OCI-LY3 (cell line): ENCODE measurements at regions not wholly inside any gene's neighbourhood (a gene's known extent, or its start where the extent isn't known, plus 50 kb on each side); places are given as distances from the start of the nearest gene placed in this dataset.

ENCODE experiments used
- H2AFZ ChIP-seq: fragments of 200-600, 300-600 bp; shearing (Covaris generic); 2 replicates; pipeline ENCODE4 v1.6.0; 2014; ENCODE audit warnings: antibody characterized with exemption, low read depth, low read length
- H3K27ac ChIP-seq: fragments of 200-600, 300-600 bp; sonication (generic); 2 replicates; pipeline ENCODE4 v1.5.1; 2014; ENCODE audit warnings: mild to moderate bottlenecking, low read length, moderate library complexity, mixed read lengths
- H3K27me3 ChIP-seq: fragments of 200-600, 300-600 bp; sonication (generic); 2 replicates; pipeline ENCODE4 v1.6.1; 2014; ENCODE audit warnings: low read depth, low read length, mixed read lengths
- H3K36me3 ChIP-seq: fragments of 200-600, 300-600 bp; sonication (generic); replicated peaks from 2 replicates; pipeline ENCODE3; 2014; ENCODE audit warnings: low read depth, low read length, mixed read lengths
- H3K4me1 ChIP-seq: fragments of 300-600, 200-600 bp; sonication (generic); 2 replicates; pipeline ENCODE4 v1.6.1; 2014; ENCODE audit warnings: low read length, mixed read lengths
- H3K4me2 ChIP-seq: fragments of 200-600, 300-600 bp; sonication (generic); 2 replicates; pipeline ENCODE4 v1.6.1; 2014; ENCODE audit warnings: low read length, mixed read lengths
- H3K4me3 ChIP-seq: fragments of 300-600, 200-600 bp; sonication (generic); 2 replicates; pipeline ENCODE4 v1.5.1; 2014; ENCODE audit warnings: antibody characterized with exemption, mild to moderate bottlenecking, low read length, moderate library complexity
- H3K79me2 ChIP-seq: fragments of 300-600, 200-600 bp; shearing (Covaris generic); 2 replicates; pipeline ENCODE4 v1.6.1; 2014; ENCODE audit warnings: mild to moderate bottlenecking, low read length, mixed read lengths
- H3K9ac ChIP-seq: fragments of 300-600, 200-600 bp; shearing (Covaris generic); 2 replicates; pipeline ENCODE4 v1.6.0; 2014; ENCODE audit warnings: mild to moderate bottlenecking, low read length, moderate library complexity
- H3K9me3 ChIP-seq: fragments of 200-600, 300-600 bp; shearing (Covaris generic); 2 replicates; pipeline ENCODE4 v1.6.1; 2014; ENCODE audit warnings: low read length, mixed read lengths; ENCODE audit not compliant: insufficient read depth
- H4K20me1 ChIP-seq: fragments of 200-600, 300-600 bp; sonication (generic); 2 replicates; pipeline ENCODE4 v1.6.1; 2016; ENCODE audit warnings: low read length, mixed read lengths; ENCODE audit not compliant: insufficient read depth
- EZH2phosphoT487 ChIP-seq: fragments of 200-600 bp; shearing (Covaris generic); IDR thresholded peaks from 2 replicates; pipeline ENCODE4 v1.6.1; 2018; ENCODE audit warnings: antibody characterized with exemption, mixed run types, low read depth
- TF ChIP-seq, protein P1 (sequence below): fragments of 200-600, 300-600 bp; sonication (generic); IDR thresholded peaks from 2 replicates; pipeline ENCODE4 v1.5.1; 2014; ENCODE audit warnings: antibody characterized with exemption, low read length, low read depth

- Histone ChIP-seq H3K36me3 (no peaks in the 10 kb centered on the region), H3K9me3 (no peaks in the 10 kb centered on the region), H3K79me2 (no peaks in the 10 kb centered on the region), H3K9ac (no peak overlapping the region), H3K27me3 (peaks cover 9% of the 10 kb centered on the region), H3K27ac (no peak overlapping the region), H3K4me3 (no peak overlapping the region), H4K20me1 (no peaks in the 10 kb centered on the region), H2AFZ (no peak overlapping the region), H3K4me2 (no peak overlapping the region), H3K4me1 (peaks cover 13% of the 10 kb centered on the region)
- no peak for TF ChIP-seq EZH2phosphoT487
- TF ChIP-seq, protein P1, sequence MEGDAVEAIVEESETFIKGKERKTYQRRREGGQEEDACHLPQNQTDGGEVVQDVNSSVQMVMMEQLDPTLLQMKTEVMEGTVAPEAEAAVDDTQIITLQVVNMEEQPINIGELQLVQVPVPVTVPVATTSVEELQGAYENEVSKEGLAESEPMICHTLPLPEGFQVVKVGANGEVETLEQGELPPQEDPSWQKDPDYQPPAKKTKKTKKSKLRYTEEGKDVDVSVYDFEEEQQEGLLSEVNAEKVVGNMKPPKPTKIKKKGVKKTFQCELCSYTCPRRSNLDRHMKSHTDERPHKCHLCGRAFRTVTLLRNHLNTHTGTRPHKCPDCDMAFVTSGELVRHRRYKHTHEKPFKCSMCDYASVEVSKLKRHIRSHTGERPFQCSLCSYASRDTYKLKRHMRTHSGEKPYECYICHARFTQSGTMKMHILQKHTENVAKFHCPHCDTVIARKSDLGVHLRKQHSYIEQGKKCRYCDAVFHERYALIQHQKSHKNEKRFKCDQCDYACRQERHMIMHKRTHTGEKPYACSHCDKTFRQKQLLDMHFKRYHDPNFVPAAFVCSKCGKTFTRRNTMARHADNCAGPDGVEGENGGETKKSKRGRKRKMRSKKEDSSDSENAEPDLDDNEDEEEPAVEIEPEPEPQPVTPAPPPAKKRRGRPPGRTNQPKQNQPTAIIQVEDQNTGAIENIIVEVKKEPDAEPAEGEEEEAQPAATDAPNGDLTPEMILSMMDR, result no peak
These were observed 52.0 kb downstream of the MAGEF1 start for GRCh38 chr3:184659797-184660301.

DNA sequence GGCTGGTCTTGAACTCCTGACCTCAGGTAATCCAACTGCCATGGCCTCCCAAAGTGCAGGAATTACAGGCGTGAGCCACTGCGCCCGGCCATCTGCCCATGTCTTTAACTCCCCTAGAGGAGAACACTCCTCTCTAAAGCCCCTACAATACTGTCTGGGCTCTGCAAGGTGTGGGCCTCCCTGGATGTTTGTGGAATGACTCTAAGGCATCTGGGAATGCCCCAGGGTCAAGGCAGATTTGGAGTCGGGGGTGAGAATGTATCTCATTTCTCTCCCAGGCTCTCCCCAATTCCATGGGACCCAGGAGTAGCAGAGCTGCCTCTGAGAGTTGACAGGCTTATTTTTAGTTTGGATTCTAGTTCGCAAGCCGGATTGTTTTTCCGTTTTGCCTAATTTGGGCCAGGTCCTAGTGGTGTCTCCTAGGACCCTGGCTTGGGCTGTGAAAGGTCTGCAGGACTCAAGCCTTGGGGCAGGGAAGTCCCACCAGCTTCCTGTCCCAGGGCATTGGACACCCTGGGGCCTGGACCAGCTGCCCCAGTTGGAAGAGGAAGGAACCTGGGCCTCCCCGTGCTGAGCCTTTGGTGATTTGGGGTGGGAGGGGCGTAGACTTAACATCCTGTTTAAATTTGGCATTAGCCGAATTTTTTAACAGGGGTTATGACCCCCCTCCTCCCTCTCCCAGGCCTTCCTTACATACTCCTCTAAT, 53.5 kb downstream of the MAGEF1 start:
- peaks cover 5% of the 10 kb centered on the region for H3K27me3 ChIP-seq
- H2AFZ ChIP-seq, result no peak overlapping the region
- H3K4me1 ChIP-seq, result peaks cover 13% of the 10 kb centered on the region
- H3K9me3 ChIP-seq, result no peaks in the 10 kb centered on the region
- no peak overlapping the region for H3K27ac ChIP-seq
- H4K20me1 ChIP-seq, result no peaks in the 10 kb centered on the region
- no peak overlapping the region for H3K4me2 ChIP-seq
- no peaks in the 10 kb centered on the region for H3K36me3 ChIP-seq
- H3K9ac ChIP-seq, result no peak overlapping the region
- TF ChIP-seq, protein P1, result no peak
- no peak for TF ChIP-seq EZH2phosphoT487
- no peaks in the 10 kb centered on the region for H3K79me2 ChIP-seq
- H3K4me3 ChIP-seq, result no peak overlapping the region

DNA sequence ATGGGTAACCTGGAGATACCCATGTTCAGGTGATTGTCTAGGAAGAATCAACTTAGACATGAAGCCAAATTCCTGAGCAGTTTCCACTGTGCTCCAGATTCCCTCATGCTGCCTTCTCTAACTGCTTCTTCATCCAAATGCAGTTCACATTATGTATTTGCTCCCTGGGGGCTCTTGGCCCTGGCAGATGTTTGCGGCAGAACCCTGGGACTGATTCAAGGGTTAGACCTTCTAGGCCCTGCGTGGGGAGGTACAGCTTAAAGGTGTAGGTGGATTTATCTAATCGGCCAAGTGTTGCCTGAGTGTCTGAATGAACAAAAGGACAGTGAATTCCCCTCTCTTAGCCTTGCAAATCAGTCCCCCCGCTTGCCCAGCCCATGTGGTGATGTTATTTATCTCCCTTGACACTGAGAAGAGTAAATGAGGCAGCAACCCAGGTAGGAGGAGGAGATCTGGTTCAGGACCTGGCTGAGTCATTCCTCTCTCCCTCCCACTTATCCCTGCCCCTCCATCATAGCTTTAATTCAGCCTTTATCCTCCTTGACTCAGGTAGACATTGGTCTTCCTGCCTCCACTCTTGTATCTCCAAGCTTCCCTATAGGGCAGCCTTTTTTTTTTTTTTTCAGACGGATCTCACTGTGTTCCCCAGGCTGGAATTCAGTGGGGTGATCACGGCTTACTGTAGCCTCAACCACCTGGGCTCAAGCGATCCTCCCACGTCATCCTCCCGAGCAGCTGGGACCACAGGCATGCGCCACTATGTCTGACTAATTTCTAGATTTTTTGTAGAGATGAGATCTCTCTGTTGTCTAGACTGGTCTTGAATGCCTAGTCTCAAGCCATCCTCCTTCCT, 54.8 kb downstream of the MAGEF1 start:
- H3K4me3 ChIP-seq, result no peak overlapping the region
- no peaks in the 10 kb centered on the region for H3K36me3 ChIP-seq
- H3K4me2 ChIP-seq, result peak overlapping the region; percentile 51
- no peaks in the 10 kb centered on the region for H4K20me1 ChIP-seq
- H3K27ac ChIP-seq, result no peak overlapping the region
- H2AFZ ChIP-seq, result peak overlapping the region; percentile 44; the same call in 1 of the 2 replicates
- no peaks in the 10 kb centered on the region for H3K9me3 ChIP-seq
- H3K9ac ChIP-seq, result no peak overlapping the region
- H3K79me2 ChIP-seq, result no peaks in the 10 kb centered on the region
- peaks cover 13% of the 10 kb centered on the region for H3K4me1 ChIP-seq
- H3K27me3 ChIP-seq, result peaks cover under 1% of the 10 kb centered on the region; the same call in 1 of the 2 replicates
- TF ChIP-seq, protein P1, result no peak
- TF ChIP-seq EZH2phosphoT487, result no peak

GRCh38 chr3:184656458-184656828, 55.4 kb downstream of the MAGEF1 start:
- Histone ChIP-seq H3K9me3 (no peaks in the 10 kb centered on the region), H2AFZ (no peak overlapping the region), H3K4me1 (peaks cover 13% of the 10 kb centered on the region), H3K4me2 (no peak overlapping the region), H3K9ac (no peak overlapping the region), H4K20me1 (no peaks in the 10 kb centered on the region), H3K79me2 (no peaks in the 10 kb centered on the region), H3K27ac (no peak overlapping the region), H3K4me3 (no peak overlapping the region), H3K36me3 (no peaks in the 10 kb centered on the region), H3K27me3 (no peaks in the 10 kb centered on the region)
- TF ChIP-seq, protein P1, result no peak
- no peak for TF ChIP-seq EZH2phosphoT487
